HG03521 (cell line): ENCODE measurements at regions not wholly inside any gene's neighbourhood (a gene's known extent, or its start where the extent isn't known, plus 50 kb on each side); places are given as distances from the start of the nearest gene placed in this dataset.
"Not testable (repeated sequence)": the region's sequence is repeated elsewhere in the genome, so short reads cannot be mapped to it uniquely, and the experiment has no call there.

Source experiments
- ATAC-seq: cut with Tn5 transposase; IDR thresholded peaks from one replicate; pipeline ENCODE4 v1.9.1; 2021; ENCODE audit warnings: mild to moderate bottlenecking, moderate library complexity; ENCODE audit not compliant: unreplicated experiment

GRCh38 chr6:72530750-72531149, 91.1 kb upstream of the KCNQ5 start:
- no peak for ATAC-seq

GRCh38 chr6:72533606-72534005, 88.3 kb upstream of the KCNQ5 start:
- no peak for ATAC-seq

DNA sequence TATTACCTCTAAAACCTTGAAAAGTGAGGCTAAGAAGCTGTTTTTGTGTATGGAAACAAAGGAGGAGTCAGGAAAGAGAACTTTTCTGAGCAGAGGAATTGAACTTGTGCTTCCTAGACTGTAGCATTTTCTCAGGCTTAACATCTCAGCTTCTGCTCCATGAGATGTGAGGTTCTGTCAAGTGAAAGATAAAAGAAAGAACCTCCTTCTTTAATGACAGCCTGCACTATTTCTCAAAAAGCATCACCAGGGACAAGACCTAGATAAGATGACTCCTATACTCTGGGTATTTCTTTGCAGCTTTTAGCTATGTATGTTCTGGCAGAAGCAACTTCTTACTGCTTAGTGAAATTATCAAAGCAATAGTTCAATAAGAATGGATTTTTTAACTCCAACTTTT, 87.6 kb upstream of the KCNQ5 start:
- no peak for ATAC-seq

DNA sequence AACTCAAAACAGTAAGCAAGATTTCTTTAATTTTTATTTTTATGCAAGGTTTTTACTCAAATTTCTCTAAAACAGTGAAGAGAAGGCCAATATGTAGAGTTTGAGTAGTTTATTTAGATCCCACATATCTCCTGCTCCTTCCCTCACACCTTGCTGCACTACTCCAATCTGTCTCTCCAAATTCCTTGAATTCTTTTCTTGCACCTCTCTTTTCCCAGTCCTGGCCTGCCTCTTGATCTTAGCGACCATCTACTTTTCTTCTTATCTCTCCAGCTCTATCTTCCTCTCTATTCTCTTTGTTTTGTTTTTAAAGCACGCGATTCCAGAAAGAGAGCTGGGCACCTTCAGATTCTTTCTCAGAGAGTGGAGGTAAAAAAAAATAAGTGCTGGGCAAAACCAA, 86.7 kb upstream of the KCNQ5 start:
- no peak for ATAC-seq

DNA sequence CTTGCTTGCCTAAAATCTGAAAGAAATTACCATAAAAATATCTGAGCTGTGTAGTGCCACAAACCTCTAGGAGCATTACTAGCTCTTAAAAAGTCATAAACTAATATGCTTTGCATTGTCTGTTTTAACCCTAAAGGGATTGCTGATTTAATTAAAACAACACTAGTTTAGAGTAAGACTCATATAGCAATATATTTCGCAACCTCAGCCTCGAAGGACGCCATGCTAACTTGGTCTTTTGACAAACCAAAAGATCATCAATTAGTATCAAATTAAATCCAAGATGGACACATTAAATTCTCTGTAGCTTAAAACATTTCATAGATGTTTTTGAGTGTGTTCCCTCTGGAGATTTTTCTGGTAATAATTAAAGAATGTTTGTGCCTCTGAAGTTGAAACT, 74.8 kb upstream of the KCNQ5 start:
- no peak for ATAC-seq

GRCh38 chr6:72551470-72551869, 70.4 kb upstream of the KCNQ5 start:
- no peak for ATAC-seq

DNA sequence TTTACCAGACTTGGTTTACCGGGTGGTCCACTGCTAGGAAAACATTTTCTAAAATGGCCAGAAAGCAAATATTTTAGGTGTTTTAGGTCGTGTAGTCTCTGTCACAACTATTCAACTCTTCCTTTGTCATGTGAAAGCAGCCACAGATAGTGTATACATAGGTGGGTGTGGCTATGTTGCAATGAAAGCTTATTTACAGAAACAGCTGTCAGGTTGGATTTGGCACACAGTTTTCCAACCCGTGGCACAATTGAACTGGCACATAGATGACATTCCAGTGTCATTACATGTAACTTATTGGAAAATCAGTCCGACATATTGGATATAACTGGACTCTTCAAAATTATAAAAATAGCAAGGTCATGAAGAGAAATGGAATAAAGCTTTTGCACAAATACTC, 68.9 kb upstream of the KCNQ5 start:
- no peak for ATAC-seq

GRCh38 chr6:72553531-72554511, 68.0 kb upstream of the KCNQ5 start:
- ATAC-seq: no peak

DNA sequence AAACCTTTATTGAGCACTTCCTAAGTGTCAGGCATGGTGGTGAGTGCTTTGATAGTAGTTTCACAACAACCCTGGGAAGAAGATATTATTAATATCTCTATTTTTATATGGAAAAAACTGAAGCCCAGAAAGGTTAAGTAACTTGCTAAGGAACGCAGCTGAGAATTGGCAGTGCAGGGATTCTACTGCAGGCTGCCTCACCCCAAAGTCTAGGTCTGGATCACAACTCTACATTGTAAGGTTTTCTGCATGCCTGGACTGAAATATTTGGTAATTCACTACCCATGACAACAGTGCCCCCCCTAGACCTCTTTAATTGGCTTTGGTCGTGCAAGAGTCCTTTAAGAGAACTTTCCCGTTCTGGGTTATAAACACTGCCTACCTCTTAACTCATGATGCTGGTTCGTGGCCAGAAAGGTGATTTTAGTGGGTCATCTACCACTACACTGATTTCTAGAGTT, 67.1 kb upstream of the KCNQ5 start:
- ATAC-seq: no peak

- no peak for ATAC-seq
Observed at GRCh38 chr6:72559067-72559466, 62.8 kb upstream of the KCNQ5 start.

DNA sequence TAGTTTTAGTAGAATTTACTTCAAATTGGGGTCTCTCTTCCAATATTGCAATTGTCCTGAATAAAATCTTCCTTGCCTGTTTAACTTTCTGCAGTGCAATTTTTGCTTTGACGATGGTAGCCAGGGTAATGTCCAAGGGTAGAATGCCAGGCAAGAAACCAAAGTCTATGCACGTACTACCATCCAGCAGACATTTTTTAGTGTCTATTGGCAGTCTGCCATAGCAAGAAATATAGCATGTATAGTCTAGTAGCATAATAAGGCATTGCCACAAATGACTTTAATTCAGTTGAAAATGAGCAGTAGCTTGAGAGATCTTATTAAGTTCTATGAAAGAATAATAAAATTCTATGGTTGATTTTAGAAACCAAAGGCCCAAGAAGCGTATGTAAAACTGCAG, 62.3 kb upstream of the KCNQ5 start:
- ATAC-seq: no peak

- ATAC-seq: no peak
Observed at GRCh38 chr6:72560721-72561593, 60.9 kb upstream of the KCNQ5 start.

DNA sequence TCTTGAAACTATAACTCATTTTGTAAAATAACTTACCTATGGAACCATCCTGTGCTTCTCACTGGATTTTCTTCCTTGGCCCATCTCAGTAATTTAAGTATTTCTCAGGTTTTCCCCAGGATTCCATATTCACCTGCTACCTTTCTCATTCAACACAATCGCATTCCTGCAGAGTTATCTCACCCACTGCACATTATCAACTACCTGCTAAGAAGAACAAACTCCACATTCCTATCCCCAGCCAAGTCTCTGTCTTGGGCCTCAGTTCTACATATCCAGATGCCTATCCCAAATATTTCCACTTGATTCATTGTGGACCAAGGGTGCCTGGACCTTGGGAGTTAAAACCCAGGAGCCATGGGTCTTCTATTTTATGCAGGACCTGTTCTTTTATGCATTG, 60.2 kb upstream of the KCNQ5 start:
- no peak for ATAC-seq

GRCh38 chr6:72564231-72564630, 57.6 kb upstream of the KCNQ5 start:
- ATAC-seq: no peak

- ATAC-seq: not testable (repeated sequence)
Observed at GRCh38 chr6:72571993-72572392, 49.9 kb upstream of the KCNQ5 start.
